ENCODE measurements at regions not wholly inside any gene's neighbourhood (a gene's known extent, or its start where the extent isn't known, plus 50 kb on each side); places are given as distances from the start of the nearest gene placed in this dataset.

DNA sequence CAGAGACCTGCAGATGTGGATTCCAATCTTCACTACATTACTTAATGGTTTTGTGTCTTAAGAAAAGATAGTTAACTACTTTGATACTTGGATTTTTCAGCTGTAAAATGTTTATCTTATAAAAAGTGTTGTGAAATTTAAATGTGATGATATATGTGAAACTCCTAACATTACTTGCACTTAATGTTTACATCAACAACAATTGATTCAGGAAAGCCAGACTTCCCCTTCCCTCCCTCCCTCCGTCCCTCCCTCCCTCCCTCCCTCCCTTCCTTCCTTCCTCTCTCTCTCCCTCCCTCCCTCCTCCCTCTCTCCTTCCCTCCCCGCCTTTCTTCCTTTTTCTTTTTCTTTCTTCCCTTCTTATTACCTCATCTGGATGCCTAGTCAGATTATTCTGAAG is 773.9 kb upstream of the FAM98A start:
- Mint-ChIP-seq H3K27ac (no peak overlapping the region), H3K4me1 (no peaks in the 10 kb centered on the region), H3K9me3 (no peaks in the 10 kb centered on the region), H3K4me3 (no peak overlapping the region), H3K27me3 (ENCODE audit: low read depth) (no peaks in the 10 kb centered on the region), H3K36me3 (ENCODE audit: low read depth) (no peaks in the 10 kb centered on the region)
- TF ChIP-seq CTCF (IDR thresholded peaks at IDR 0.05; ENCODE audit: unreplicated experiment in 3 of 3), result no peak

DNA sequence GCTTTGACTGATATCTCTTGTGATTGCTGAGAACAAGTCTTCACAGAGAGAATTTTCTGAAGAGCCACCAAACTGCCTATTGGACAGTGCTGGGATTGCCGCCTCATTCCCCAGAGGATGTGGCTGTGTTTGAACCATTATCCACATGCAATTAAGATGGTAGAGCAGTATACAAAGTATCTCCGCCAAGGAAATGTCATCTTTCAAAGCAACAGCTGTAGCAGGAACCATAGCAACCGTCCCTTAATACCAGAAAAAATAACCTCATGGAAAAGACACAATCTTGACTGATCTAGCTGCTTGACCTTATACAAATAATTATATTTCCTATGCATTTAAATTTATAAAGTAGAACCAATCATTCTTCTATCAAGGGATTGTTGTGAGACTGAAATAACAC is 772.6 kb upstream of the FAM98A start:
- no peaks in the 10 kb centered on the region for H3K9me3 Mint-ChIP-seq
- no peak for TF ChIP-seq CTCF (IDR thresholded peaks at IDR 0.05; ENCODE audit: unreplicated experiment in 3 of 3)
- H3K27me3 Mint-ChIP-seq (ENCODE audit: low read depth), result no peaks in the 10 kb centered on the region
- no peak overlapping the region for H3K27ac Mint-ChIP-seq
- H3K36me3 Mint-ChIP-seq (ENCODE audit: low read depth), result no peaks in the 10 kb centered on the region
- no peak overlapping the region for H3K4me3 Mint-ChIP-seq
- H3K4me1 Mint-ChIP-seq, result peaks cover under 1% of the 10 kb centered on the region

DNA sequence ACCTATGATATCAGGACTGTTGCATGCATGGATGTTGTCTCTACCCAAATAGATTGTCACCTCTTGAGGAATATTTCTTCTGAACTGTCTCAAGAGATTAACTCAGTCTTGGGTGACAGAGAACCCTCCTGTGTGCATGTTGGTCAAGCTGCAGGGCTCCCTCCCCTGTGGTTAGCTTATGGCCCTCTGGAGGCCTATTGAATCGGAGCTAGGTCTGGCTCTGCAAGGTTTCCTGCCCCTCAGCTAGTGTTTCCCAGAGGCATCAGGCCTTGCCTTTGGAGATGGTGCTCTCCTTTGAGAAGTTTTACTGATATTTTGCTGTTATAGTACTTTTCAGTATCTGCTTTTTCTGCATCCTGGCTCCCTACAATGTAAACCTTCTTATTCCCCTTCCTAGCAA is 769.2 kb upstream of the FAM98A start:
- no peak for TF ChIP-seq CTCF (IDR thresholded peaks at IDR 0.05; ENCODE audit: unreplicated experiment in 3 of 3)
- H3K36me3 Mint-ChIP-seq (ENCODE audit: low read depth), result no peaks in the 10 kb centered on the region
- peaks cover 17% of the 10 kb centered on the region for H3K4me1 Mint-ChIP-seq
- no peak overlapping the region for H3K4me3 Mint-ChIP-seq
- no peaks in the 10 kb centered on the region for H3K9me3 Mint-ChIP-seq
- H3K27me3 Mint-ChIP-seq (ENCODE audit: low read depth), result no peaks in the 10 kb centered on the region
- H3K27ac Mint-ChIP-seq, result peak overlapping the region in 1 of 3 experiments; percentile 15

- Mint-ChIP-seq H3K36me3 (ENCODE audit: low read depth) (no peaks in the 10 kb centered on the region), H3K27me3 (ENCODE audit: low read depth) (no peaks in the 10 kb centered on the region), H3K4me1 (peaks cover 17% of the 10 kb centered on the region), H3K9me3 (no peaks in the 10 kb centered on the region), H3K27ac (peak overlapping the region; percentile 82 to 86 (median 83)), H3K4me3 (peak overlapping the region; percentile 4 to 20 (median 6))
- TF ChIP-seq CTCF (IDR thresholded peaks at IDR 0.05; ENCODE audit: unreplicated experiment in 3 of 3), result peak; percentile 25 to 37 (median 37)
Observed at GRCh38 chr2:34365932-34366331, 766.8 kb upstream of the FAM98A start.

- Mint-ChIP-seq H3K4me3 (no peak overlapping the region), H3K9me3 (no peaks in the 10 kb centered on the region), H3K27ac (peak overlapping the region; percentile 82 to 86 (median 83)), H3K27me3 (ENCODE audit: low read depth) (no peaks in the 10 kb centered on the region), H3K36me3 (ENCODE audit: low read depth) (no peaks in the 10 kb centered on the region), H3K4me1 (peaks cover 17% of the 10 kb centered on the region)
- TF ChIP-seq CTCF (IDR thresholded peaks at IDR 0.05; ENCODE audit: unreplicated experiment in 3 of 3), result no peak
Observed at GRCh38 chr2:34365512-34365911, 766.4 kb upstream of the FAM98A start.

DNA sequence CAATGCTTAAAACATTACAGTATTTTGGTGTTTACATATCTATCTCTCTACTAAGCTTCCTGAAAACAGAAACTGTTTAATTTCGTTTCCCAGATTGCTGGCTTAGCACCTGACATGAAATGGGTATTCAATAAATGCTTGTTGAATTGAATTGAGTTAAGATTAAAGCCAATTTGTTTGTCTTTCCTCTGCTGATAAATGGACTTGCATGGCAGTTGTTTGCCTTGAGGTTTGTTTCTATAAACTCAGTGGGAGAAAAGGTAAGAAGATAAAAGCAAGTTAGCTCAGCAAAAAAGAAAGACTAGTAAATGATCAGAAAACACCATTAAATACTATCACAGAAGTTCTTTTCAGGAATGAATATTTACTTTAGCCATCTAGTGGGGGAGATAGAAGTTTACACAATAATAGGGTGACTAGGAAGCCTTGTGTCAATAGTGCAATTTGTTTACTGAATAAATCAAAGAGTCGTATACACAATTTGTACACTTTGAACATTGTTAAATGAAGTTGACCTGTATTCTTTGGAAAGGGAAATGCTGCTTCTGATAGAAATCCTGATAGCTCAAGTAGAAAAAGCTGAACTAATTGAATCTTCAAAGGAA is 754.5 kb upstream of the FAM98A start:
- no peak for TF ChIP-seq CTCF (IDR thresholded peaks at IDR 0.05; ENCODE audit: unreplicated experiment in 3 of 3)
- Mint-ChIP-seq H3K27me3 (ENCODE audit: low read depth) (no peaks in the 10 kb centered on the region), H3K27ac (no peak overlapping the region), H3K4me1 (no peaks in the 10 kb centered on the region), H3K4me3 (no peak overlapping the region), H3K9me3 (no peaks in the 10 kb centered on the region), H3K36me3 (ENCODE audit: low read depth) (no peaks in the 10 kb centered on the region)

All from nephron (organoid).